Fibroblast of mammary gland (primary cell): ENCODE measurements at regions not wholly inside any gene's neighbourhood (a gene's known extent, or its start where the extent isn't known, plus 50 kb on each side); places are given as distances from the start of the nearest gene placed in this dataset.

Experiments
- DNase-seq: peaks from one replicate; pipeline ENCODE4 v3.0.0-alpha.2; 2010; ENCODE audit warnings: low read depth
- H3K4me3 ChIP-seq: 2 replicates; pipeline ENCODE4 v1.5.1; 2011; ENCODE audit warnings: low read depth, mild to moderate bottlenecking, low read length, moderate library complexity; ENCODE audit not compliant: control insufficient read depth
- TF ChIP-seq, protein P1 (sequence below): conservative IDR thresholded peaks from 2 replicates; pipeline ENCODE4 v1.5.1; 2011; ENCODE audit warnings: low read depth, low read length, inconsistent platforms; ENCODE audit not compliant: control insufficient read depth, insufficient read depth

DNA sequence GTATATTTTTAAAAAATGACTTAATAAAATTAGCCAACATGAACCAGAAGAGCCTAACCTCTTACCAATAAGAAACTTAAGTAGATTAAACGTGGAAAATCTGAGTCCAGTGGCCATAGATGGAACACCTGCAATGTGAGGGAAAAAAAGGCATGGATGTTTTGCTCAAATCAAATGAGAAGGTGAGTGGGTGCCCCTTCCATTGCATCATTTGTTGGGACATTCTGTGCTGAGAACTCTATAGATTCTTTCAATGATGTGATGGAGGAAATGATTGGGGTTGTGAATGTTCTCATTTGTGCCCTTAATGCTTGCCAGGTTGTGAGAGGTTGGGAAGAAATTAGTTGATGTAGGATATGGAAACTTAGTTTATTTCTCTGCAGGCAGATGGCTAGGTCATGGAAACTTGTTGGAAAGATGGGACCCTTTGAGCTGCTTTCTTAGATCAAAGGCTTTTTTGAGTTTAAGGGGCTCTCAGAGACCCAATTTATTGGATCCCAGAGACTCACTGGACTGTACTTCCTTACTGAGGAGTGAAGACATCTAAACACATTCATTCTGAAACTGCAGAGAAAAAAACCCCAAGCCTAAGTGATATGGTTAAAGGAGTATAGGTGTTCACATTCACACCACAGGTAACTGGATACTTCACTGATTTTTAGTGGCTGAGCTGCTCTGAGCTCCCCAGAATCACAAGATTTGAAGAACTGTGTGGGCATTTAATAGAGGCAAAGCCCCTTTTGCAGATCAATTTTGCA is 95.9 kb downstream of the DACT1 start:
- peak; percentile 31 for DNase-seq
- TF ChIP-seq, protein P1, sequence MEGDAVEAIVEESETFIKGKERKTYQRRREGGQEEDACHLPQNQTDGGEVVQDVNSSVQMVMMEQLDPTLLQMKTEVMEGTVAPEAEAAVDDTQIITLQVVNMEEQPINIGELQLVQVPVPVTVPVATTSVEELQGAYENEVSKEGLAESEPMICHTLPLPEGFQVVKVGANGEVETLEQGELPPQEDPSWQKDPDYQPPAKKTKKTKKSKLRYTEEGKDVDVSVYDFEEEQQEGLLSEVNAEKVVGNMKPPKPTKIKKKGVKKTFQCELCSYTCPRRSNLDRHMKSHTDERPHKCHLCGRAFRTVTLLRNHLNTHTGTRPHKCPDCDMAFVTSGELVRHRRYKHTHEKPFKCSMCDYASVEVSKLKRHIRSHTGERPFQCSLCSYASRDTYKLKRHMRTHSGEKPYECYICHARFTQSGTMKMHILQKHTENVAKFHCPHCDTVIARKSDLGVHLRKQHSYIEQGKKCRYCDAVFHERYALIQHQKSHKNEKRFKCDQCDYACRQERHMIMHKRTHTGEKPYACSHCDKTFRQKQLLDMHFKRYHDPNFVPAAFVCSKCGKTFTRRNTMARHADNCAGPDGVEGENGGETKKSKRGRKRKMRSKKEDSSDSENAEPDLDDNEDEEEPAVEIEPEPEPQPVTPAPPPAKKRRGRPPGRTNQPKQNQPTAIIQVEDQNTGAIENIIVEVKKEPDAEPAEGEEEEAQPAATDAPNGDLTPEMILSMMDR = no peak
- no peak overlapping the region for H3K4me3 ChIP-seq

DNA sequence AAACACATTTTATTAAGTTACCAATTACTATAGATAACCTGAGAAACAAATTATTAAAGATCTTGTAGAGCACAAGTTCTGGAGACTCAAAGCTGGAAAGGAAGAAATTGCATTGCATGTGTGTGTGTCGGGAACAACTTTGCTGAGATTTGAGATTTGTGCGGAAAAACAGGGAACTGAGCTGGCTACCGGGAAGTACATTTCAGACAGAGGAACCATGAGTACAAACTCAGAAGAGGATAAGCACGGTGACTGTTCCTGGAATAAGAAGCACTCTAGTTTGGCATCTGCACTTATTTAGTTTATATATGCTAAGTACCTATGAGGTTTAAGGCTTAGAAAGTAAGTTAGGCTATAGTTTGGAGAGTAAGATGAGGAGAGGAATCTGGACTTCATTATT is 97.8 kb downstream of the DACT1 start:
- DNase-seq = no peak
- H3K4me3 ChIP-seq = no peak overlapping the region
- TF ChIP-seq, protein P1 = no peak

DNA sequence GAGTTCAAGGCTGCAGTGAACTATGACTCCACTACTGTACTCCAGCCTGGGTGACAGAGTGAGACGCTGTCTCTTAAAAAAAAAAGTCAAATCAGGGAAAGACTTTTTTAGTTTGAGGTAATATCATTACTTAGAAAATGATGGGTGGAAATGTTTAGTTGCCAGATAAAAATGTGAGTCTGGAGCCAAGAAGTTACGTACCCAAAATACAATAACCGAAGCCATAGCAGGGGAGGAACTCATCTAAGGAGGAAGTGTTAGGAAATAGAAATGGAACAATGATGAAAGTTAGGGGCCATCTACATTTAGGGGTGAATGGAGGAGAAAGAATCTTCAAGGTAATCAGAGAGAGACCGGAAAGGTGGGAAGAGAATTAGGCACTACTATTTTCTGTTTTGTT is 98.8 kb downstream of the DACT1 start:
- TF ChIP-seq, protein P1 = no peak
- H3K4me3 ChIP-seq = no peak overlapping the region
- DNase-seq = peak; percentile 63

DNA sequence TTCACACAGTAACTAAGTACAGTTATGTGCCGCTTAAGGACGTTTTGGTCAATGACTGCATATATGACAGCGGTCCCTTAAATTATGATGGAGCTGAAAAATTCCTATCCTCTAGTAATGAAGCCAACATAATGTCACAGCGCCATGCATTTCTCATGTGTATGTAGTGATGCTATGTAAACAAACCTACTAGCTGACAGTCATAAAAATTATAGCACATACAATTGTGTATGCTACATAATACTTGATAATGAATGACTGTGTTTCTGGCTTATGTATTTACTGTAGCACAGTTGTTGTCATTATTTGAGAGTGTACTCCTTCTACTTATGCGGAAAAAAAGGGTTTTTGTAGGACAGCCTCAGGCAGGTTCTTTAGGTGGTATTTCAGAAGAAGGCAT is 99.7 kb downstream of the DACT1 start:
- DNase-seq = no peak
- TF ChIP-seq, protein P1 = no peak
- no peak overlapping the region for H3K4me3 ChIP-seq

DNA sequence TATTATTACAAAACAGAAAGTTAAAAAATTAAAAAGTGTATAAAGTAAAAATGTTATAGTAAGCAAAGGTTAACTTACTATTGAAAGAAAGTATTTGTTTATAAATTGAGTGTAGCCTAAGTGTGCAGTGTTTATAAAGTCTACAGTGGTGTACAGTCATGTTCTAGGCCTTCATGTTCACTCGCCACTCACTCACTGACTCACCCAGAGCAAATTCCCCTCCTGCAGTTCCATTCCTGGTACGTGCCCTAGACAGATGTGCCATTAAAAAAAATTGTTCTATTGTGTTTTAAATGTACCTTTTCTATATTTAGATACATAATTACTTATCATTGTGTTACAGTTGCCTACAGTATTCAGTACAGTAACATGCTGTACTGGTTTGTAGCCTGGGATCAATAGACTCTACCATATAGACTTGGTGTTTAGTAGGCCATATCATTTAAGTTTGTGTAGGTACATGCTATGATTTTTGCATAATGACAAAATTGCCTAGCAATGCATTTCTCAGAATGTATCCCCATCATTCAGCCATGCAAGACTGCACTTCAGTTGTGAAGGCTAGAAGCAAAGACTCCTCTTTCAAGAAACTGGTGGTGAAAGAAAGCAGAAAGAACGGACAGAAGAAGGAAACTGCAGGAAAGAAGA is 100.6 kb downstream of the DACT1 start:
- DNase-seq = peak; percentile 93
- TF ChIP-seq, protein P1 = no peak
- no peak overlapping the region for H3K4me3 ChIP-seq

DNA sequence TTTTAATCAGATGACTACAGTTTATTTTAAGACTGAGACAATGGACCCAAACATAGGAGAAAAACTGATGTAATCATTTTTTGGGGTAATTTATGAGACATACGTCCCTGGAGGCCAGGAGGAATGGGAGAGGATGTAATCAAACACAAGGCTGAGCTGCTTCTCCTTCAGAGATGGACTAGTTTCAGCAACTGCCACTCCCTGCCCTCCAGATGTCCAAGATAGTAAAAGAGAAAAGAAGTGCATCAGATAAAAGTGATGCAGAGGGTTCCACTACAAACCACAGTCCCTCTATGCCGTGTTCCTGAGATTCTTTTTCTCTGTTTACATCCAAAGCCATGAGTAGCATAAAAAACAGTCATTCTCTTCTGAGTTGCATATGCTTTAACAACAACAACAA is 101.1 kb downstream of the DACT1 start:
- TF ChIP-seq, protein P1 = no peak
- H3K4me3 ChIP-seq = no peak overlapping the region
- DNase-seq = peak; percentile 83
